ENCODE measurements at regions not wholly inside any gene's neighbourhood (a gene's known extent, or its start where the extent isn't known, plus 50 kb on each side); places are given as distances from the start of the nearest gene placed in this dataset.

DNA sequence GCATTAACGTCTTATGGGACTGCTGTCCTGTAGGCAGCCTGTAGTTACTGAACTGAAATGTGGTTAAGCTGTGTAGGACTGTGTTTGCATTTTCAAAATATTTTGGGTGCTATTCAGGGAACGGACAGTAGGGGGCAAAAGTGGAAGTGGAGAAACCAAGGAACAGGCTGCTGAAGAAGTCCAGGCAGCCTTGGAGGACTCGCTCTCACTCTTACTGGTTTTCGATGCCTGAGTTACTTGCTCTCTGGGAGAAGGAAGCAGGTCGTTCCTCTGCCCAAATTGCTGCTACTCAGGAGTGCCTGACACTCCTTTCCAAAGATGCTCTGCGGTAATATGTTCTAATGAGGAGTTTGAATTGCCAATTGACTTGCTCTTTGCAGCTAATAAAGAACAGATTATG, 64.5 kb upstream of the RBFOX1 start:
- DNase-seq (peak in 2 of 6 donors; percentile 3 to 15), ATAC-seq (peak in 3 of 4 donors; percentile 29 to 56 (median 51)), FAIRE-seq (no peak)
- intact Hi-C loops (cut with DNase I), result no loop called here
- Histone ChIP-seq H3K27me3 (no peaks in the 10 kb centered on the region), H3K27ac (no peak overlapping the region), H3K36me3 (no peaks in the 10 kb centered on the region), H3K9me3 (no peaks in the 10 kb centered on the region), H3K4me1 (no peaks in the 10 kb centered on the region), H3K4me3 (no peak overlapping the region)
- TF ChIP-seq, protein P1, sequence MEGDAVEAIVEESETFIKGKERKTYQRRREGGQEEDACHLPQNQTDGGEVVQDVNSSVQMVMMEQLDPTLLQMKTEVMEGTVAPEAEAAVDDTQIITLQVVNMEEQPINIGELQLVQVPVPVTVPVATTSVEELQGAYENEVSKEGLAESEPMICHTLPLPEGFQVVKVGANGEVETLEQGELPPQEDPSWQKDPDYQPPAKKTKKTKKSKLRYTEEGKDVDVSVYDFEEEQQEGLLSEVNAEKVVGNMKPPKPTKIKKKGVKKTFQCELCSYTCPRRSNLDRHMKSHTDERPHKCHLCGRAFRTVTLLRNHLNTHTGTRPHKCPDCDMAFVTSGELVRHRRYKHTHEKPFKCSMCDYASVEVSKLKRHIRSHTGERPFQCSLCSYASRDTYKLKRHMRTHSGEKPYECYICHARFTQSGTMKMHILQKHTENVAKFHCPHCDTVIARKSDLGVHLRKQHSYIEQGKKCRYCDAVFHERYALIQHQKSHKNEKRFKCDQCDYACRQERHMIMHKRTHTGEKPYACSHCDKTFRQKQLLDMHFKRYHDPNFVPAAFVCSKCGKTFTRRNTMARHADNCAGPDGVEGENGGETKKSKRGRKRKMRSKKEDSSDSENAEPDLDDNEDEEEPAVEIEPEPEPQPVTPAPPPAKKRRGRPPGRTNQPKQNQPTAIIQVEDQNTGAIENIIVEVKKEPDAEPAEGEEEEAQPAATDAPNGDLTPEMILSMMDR (IDR thresholded peaks at IDR 0.05), result peak; percentile 30 to 44 (median 38)
- 6 to 11% methylated on average over 6 of the region's 6 CpGs for WGBS, 2 donors

DNA sequence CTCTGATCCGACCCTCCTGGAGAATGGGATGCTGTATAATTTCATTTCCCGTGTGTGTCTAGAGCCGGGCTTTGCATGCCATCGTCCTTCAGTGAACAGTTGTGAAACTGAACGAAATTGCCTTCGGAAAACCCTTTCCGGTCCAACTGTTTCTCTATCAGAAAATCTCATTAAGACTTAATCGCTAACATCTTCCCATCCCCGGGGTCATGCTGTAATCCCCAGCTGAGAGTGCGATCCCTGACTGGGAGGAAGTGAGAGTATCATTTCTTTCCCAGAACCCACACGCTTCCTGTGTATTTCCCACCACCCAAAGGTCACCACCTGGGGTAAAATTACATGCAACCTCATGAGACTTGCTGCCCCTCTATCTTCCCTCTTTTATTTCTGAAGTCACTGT, 75.6 kb upstream of the RBFOX1 start:
- no peaks in the 10 kb centered on the region for H3K4me1 ChIP-seq
- H3K4me3 ChIP-seq, result no peak overlapping the region
- no peak overlapping the region for H3K27ac ChIP-seq
- WGBS, 2 donors, result 28 to 39% methylated on average over 11 of the region's 11 CpGs
- ATAC-seq (no peak), DNase-seq (no peak), FAIRE-seq (no peak)
- no peaks in the 10 kb centered on the region for H3K36me3 ChIP-seq
- H3K27me3 ChIP-seq, result peaks cover 0 to 3% (median 0%) of the 10 kb centered on the region in 4 donors
- intact Hi-C loops (cut with DNase I), result no loop called here
- TF ChIP-seq, protein P1 (IDR thresholded peaks at IDR 0.05), result no peak
- no peaks in the 10 kb centered on the region for H3K9me3 ChIP-seq

DNA sequence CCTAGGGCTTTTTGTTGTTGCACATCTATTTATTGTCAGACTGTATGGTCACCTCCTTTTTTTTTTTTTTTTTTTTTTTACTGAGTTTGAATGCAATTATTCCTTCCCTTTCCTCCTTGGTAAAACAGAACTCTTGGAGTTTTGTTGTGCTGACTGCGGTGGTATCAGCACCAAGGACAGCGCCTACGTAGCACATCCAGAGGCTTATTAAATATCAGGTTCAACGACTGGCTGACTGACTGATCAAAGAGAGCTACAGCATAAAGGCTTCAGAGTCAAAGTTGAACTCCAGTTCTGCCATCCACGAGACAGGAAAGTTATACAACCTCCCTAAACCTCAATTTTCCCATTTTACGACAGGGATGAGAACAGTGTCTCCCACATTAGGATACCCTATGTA, 86.1 kb upstream of the RBFOX1 start:
- DNase-seq (no peak), ATAC-seq (no peak), FAIRE-seq (no peak)
- Histone ChIP-seq H3K36me3 (no peaks in the 10 kb centered on the region), H3K27ac (no peak overlapping the region), H3K4me3 (no peak overlapping the region), H3K27me3 (peaks cover 0 to 4% (median 0%) of the 10 kb centered on the region in 4 donors), H3K9me3 (no peaks in the 10 kb centered on the region), H3K4me1 (no peaks in the 10 kb centered on the region)
- intact Hi-C loops (cut with DNase I), result no loop called here
- WGBS, 2 donors, result 23 to 31% methylated on average over 6 of the region's 6 CpGs
- TF ChIP-seq, protein P1 (IDR thresholded peaks at IDR 0.05), result no peak

DNA sequence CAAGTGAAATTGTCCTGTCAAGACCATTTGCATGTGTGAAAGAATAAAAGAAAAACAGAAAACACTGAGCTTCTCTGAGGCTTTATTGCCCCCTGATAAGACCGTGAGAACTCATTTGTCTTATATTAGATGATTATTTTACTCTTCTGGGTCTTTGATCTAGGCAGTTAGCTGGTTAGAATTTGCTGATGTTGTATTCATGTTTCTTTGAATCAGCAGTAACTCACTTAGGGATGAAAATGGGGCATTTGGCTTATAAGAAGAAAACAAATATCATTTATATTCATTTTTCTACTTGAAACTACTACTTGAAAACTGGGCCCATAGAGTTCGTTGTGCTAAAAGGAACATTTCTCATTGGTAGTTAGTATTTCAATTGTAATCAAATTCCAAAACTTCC, 93.1 kb upstream of the RBFOX1 start:
- Histone ChIP-seq H3K4me3 (no peak overlapping the region), H3K4me1 (no peaks in the 10 kb centered on the region), H3K27ac (no peak overlapping the region), H3K27me3 (peaks cover 0 to 4% (median 0%) of the 10 kb centered on the region in 4 donors), H3K36me3 (no peaks in the 10 kb centered on the region), H3K9me3 (no peaks in the 10 kb centered on the region)
- FAIRE-seq (no peak), ATAC-seq (no peak), DNase-seq (no peak)
- TF ChIP-seq, protein P1 (IDR thresholded peaks at IDR 0.05), result no peak
- WGBS, 2 donors, result 42 to 59% methylated on average over 2 of the region's 2 CpGs
- intact Hi-C loops (cut with DNase I), result no loop called here

DNA sequence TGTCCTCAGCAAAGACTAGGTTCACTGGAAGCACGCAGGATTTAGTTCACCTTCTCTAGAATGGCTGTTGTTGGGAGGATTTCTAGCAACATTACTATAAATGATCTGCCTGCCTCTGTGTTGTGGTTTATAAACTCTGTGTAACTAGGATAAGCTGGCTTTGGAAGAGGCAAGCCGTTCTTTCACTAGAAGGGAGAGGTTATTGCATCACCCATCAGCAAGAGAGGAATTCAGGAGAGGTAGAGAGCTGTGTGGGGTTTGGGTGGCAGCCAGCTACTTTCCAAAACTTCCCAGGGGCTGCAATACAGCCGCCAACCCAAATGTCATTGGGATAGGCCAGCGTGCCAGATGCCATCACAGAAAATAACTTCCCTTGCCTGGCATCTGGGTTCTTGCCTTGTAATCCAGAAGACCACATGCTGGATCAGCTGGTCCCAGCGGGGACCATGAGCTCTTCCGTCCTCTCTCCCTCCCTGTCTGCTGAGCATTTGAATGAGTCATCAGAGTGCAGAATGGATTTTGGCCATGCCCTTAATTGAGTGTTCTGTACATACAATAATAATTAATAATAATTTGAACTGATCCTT, 95.7 kb upstream of the RBFOX1 start:
- FAIRE-seq, result no peak
- TF ChIP-seq, protein P1 (IDR thresholded peaks at IDR 0.05), result no peak
- Histone ChIP-seq H3K27ac (no peak overlapping the region), H3K4me1 (no peaks in the 10 kb centered on the region), H3K36me3 (no peaks in the 10 kb centered on the region), H3K27me3 (no peaks in the 10 kb centered on the region), H3K4me3 (no peak overlapping the region), H3K9me3 (no peaks in the 10 kb centered on the region)
- no peak for DNase-seq
- no peak for ATAC-seq
- intact Hi-C loops (cut with DNase I), result no loop called here
- 45 to 49% methylated on average over 6 of the region's 6 CpGs for WGBS, 2 donors
